Keratinocyte (primary cell): ENCODE measurements at regions not wholly inside any gene's neighbourhood (a gene's known extent, or its start where the extent isn't known, plus 50 kb on each side); places are given as distances from the start of the nearest gene placed in this dataset.

Experiments
- DNase-seq: peaks from one replicate; pipeline ENCODE4 v3.0.0-alpha.2; 2011; ENCODE audit warnings: low read depth, missing footprints, low spot score
- FAIRE-seq: peaks from 2 replicates; lab custom pipeline; 2011; peaks lifted over from hg19 to GRCh38; lab: Jason Lieb, UNC
- H2AFZ ChIP-seq: 2 replicates; pipeline ENCODE4 v1.6.0; 2012; ENCODE audit warnings: low read length, control low read depth, inconsistent platforms; ENCODE audit not compliant: control insufficient read depth
- H3K27ac ChIP-seq: 2 replicates; pipeline ENCODE4 v1.5.1; 2011; ENCODE audit warnings: low read length; ENCODE audit not compliant: control insufficient read depth, insufficient read depth
- H3K27me3 ChIP-seq: 3 replicates; pipeline ENCODE4 v1.6.0; 2011; ENCODE audit warnings: low read length; ENCODE audit not compliant: control insufficient read depth, insufficient read depth; ENCODE audit errors: extremely low read depth
- H3K36me3 ChIP-seq, 2 experiments: 2 replicates in 1 of 2; 3 replicates in 1 of 2; pipeline ENCODE4 v1.5.1; 2011; ENCODE audit warnings: low read length in 2 of 2, mild to moderate bottlenecking in 1 of 2; ENCODE audit not compliant: control insufficient read depth in 2 of 2, insufficient read depth in 2 of 2; ENCODE audit errors: extremely low read depth in 1 of 2
- H3K4me1 ChIP-seq: 3 replicates; pipeline ENCODE4 v1.5.1; 2011; ENCODE audit warnings: low read length; ENCODE audit not compliant: control insufficient read depth, insufficient read depth; ENCODE audit errors: extremely low read depth
- H3K4me2 ChIP-seq: 3 replicates; pipeline ENCODE4 v1.6.0; 2011; ENCODE audit warnings: low read depth, low read length; ENCODE audit not compliant: control insufficient read depth, insufficient read depth; ENCODE audit errors: extremely low read depth
- H3K4me3 ChIP-seq, 3 experiments: fragments of 200-600 bp in 1 of 3; sonication (generic) in 1 of 3; 2 replicates in 2 of 3; 3 replicates in 1 of 3; pipeline ENCODE4 v1.5.1; 2011 to 2016; ENCODE audit warnings: low read length in 3 of 3, mild to moderate bottlenecking in 3 of 3, control low read depth in 2 of 3, inconsistent platforms in 1 of 3, low read depth in 1 of 3, mixed read lengths in 1 of 3, mixed run types in 1 of 3, moderate library complexity in 1 of 3; ENCODE audit not compliant: control insufficient read depth in 2 of 3, insufficient read depth in 2 of 3; ENCODE audit errors: extremely low read depth in 1 of 3
- H3K79me2 ChIP-seq: 2 replicates; pipeline ENCODE4 v1.6.0; 2012; ENCODE audit warnings: low read length; ENCODE audit not compliant: control insufficient read depth, insufficient read depth
- H3K9ac ChIP-seq: 3 replicates; pipeline ENCODE4 v1.6.0; 2011; ENCODE audit warnings: low read length; ENCODE audit not compliant: control insufficient read depth, insufficient read depth; ENCODE audit errors: extremely low read depth
- H3K9me1 ChIP-seq: 3 replicates; pipeline ENCODE4 v1.6.0; 2011; ENCODE audit warnings: low read length; ENCODE audit not compliant: control insufficient read depth, insufficient read depth; ENCODE audit errors: extremely low read depth
- H3K9me3 ChIP-seq: 2 replicates; pipeline ENCODE4 v1.5.1; 2012; ENCODE audit warnings: low read depth, low read length; ENCODE audit not compliant: control insufficient read depth
- H4K20me1 ChIP-seq: 3 replicates; pipeline ENCODE4 v1.6.0; 2011; ENCODE audit warnings: low read length; ENCODE audit not compliant: control insufficient read depth, insufficient read depth; ENCODE audit errors: extremely low read depth
- EZH2 ChIP-seq: IDR thresholded peaks from one replicate; pipeline ENCODE4 v1.6.1; 2012; ENCODE audit warnings: inconsistent platforms, mild to moderate bottlenecking, low read length, moderate library complexity
- dilution Hi-C: fragments of 300-500 bp; cut with MboI; formaldehyde crosslinking; loops from one replicate; pipeline ENCODE4 v1.7.0; 2020; ENCODE audit warnings: low sequenced_read_pairs; ENCODE audit not compliant: extremely low pct_ligation_motif_present
- TF ChIP-seq, protein P1 (sequence below), 3 experiments: IDR thresholded peaks in 1 of 3; conservative IDR thresholded peaks in 1 of 3; optimal IDR thresholded peaks in 1 of 3; 2 replicates in 2 of 3; 3 replicates in 1 of 3; pipeline versions ENCODE3 to v1.5.1; 2011; ENCODE audit warnings: low read length in 3 of 3, mild to moderate bottlenecking in 3 of 3, moderate library complexity in 2 of 3, control low read depth in 1 of 3, inconsistent platforms in 1 of 3; ENCODE audit not compliant: insufficient read depth in 2 of 3; ENCODE audit errors: extremely low read depth in 1 of 3

DNA sequence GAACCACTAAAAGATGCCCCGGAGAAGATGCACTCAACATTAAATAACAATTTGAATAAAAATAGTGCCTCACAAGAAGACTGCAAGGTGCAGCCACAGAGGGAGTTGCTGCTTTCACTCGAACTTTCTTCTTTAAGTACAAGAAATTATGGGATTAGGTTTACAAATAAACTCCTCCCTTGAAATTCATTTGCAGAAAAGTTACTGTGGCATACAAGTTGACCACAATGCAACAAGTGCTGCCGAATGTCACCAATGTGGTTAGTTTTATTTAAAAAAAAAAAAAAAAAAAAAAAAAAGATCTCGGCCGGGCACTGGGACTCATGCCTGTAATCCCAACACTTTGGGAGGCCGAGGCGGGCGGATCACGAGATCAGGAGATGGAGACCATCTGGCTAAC is 76.8 kb upstream of the RAB4A start:
- no peak for DNase-seq
- H3K4me3 ChIP-seq, result no peak overlapping the region
- no peak overlapping the region for H3K27ac ChIP-seq
- H3K9me3 ChIP-seq, result no peaks in the 10 kb centered on the region
- FAIRE-seq, result no peak
- no peaks in the 10 kb centered on the region for H3K9me1 ChIP-seq
- no peak overlapping the region for H3K9ac ChIP-seq
- H3K27me3 ChIP-seq, result no peaks in the 10 kb centered on the region
- peaks cover 20% of the 10 kb centered on the region for H3K4me1 ChIP-seq
- H4K20me1 ChIP-seq, result no peaks in the 10 kb centered on the region
- TF ChIP-seq EZH2, result no peak
- TF ChIP-seq, protein P1, sequence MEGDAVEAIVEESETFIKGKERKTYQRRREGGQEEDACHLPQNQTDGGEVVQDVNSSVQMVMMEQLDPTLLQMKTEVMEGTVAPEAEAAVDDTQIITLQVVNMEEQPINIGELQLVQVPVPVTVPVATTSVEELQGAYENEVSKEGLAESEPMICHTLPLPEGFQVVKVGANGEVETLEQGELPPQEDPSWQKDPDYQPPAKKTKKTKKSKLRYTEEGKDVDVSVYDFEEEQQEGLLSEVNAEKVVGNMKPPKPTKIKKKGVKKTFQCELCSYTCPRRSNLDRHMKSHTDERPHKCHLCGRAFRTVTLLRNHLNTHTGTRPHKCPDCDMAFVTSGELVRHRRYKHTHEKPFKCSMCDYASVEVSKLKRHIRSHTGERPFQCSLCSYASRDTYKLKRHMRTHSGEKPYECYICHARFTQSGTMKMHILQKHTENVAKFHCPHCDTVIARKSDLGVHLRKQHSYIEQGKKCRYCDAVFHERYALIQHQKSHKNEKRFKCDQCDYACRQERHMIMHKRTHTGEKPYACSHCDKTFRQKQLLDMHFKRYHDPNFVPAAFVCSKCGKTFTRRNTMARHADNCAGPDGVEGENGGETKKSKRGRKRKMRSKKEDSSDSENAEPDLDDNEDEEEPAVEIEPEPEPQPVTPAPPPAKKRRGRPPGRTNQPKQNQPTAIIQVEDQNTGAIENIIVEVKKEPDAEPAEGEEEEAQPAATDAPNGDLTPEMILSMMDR (optimal IDR thresholded peaks at IDR 0.05 in 1 of 3, IDR thresholded peaks at IDR 0.05 in 1 of 3, conservative IDR thresholded peaks at IDR 0.05 in 1 of 3; ENCODE audit: extremely low read depth in 1 of 3, insufficient read depth in 2 of 3, low read length in 3 of 3), result no peak
- no peak overlapping the region for H3K4me2 ChIP-seq
- no peak overlapping the region for H2AFZ ChIP-seq
- no peaks in the 10 kb centered on the region for H3K79me2 ChIP-seq
- dilution Hi-C loops, result no loop called here
- H3K36me3 ChIP-seq, result no peaks in the 10 kb centered on the region

DNA sequence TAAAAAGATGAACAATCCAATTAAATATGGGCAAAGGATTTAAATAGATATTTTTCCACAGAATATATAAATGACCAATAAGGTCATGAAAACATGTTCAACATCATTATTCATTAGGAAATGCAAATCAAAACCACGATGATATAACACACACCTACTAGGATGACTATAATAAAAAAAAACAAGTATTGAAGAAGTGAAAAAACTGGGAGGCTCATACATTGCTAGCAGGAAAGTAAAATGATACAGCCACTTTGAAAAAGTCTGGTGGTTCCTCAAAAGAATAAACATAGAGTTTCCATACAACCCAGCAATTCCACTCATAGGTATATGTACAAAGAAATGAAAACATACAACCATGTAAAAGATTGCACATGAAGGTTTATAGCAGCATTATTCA is 75.7 kb upstream of the RAB4A start:
- no peak overlapping the region for H3K4me2 ChIP-seq
- FAIRE-seq, result no peak
- no peaks in the 10 kb centered on the region for H3K9me1 ChIP-seq
- H3K79me2 ChIP-seq, result no peaks in the 10 kb centered on the region
- H3K27me3 ChIP-seq, result no peaks in the 10 kb centered on the region
- no peak overlapping the region for H2AFZ ChIP-seq
- TF ChIP-seq, protein P1 (optimal IDR thresholded peaks at IDR 0.05 in 1 of 3, IDR thresholded peaks at IDR 0.05 in 1 of 3, conservative IDR thresholded peaks at IDR 0.05 in 1 of 3; ENCODE audit: extremely low read depth in 1 of 3, insufficient read depth in 2 of 3, low read length in 3 of 3), result no peak
- TF ChIP-seq EZH2, result no peak
- DNase-seq, result no peak
- H3K36me3 ChIP-seq, result no peaks in the 10 kb centered on the region
- peaks cover 27% of the 10 kb centered on the region for H3K4me1 ChIP-seq
- H4K20me1 ChIP-seq, result no peaks in the 10 kb centered on the region
- dilution Hi-C loops, result no loop called here
- no peaks in the 10 kb centered on the region for H3K9me3 ChIP-seq
- no peak overlapping the region for H3K27ac ChIP-seq
- no peak overlapping the region for H3K9ac ChIP-seq
- H3K4me3 ChIP-seq, result no peak overlapping the region
